HG03432 (cell line): ENCODE measurements at regions not wholly inside any gene's neighbourhood (a gene's known extent, or its start where the extent isn't known, plus 50 kb on each side); places are given as distances from the start of the nearest gene placed in this dataset.

ENCODE experiments used
- ATAC-seq: cut with Tn5 transposase; IDR thresholded peaks from one replicate; pipeline ENCODE4 v1.9.1; 2021; ENCODE audit warnings: mild to moderate bottlenecking, moderate library complexity; ENCODE audit not compliant: unreplicated experiment

DNA sequence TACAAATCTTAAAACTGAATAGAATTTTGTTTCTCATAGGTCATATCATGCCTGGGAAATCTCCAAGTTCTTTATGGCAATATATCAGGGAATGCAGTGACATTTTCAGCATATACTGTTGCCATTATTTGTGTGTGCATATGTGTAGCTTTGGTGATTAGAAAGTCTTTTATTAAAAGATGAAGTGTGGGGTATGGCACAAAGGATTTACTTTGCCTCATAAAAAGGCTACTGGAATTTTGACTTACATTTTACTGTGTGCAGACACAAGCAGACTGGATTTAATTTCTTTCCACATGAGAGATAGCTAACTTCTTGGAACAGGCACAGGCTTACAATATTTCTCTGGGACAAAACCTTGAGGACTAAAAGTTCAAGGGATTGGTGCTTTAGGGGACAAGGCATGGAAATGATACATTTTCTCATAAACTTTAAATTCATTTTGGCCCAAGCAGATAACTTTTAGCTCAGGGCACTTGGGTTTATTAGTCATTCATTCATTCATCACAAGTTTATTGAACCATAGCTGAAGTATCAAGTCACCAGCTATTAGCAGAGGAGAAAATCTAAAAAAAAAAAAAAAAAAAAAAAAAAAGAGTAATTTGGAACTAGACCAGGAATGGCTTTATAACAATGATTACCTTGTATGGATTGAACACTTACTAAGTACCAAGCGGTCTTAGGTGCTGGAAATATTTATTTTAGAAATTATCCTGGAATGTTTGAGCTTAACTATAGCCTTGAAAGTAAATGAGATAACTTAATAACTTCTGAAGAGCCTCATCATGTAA, 191.5 kb downstream of the SLIT2 start:
- ATAC-seq, result no peak

DNA sequence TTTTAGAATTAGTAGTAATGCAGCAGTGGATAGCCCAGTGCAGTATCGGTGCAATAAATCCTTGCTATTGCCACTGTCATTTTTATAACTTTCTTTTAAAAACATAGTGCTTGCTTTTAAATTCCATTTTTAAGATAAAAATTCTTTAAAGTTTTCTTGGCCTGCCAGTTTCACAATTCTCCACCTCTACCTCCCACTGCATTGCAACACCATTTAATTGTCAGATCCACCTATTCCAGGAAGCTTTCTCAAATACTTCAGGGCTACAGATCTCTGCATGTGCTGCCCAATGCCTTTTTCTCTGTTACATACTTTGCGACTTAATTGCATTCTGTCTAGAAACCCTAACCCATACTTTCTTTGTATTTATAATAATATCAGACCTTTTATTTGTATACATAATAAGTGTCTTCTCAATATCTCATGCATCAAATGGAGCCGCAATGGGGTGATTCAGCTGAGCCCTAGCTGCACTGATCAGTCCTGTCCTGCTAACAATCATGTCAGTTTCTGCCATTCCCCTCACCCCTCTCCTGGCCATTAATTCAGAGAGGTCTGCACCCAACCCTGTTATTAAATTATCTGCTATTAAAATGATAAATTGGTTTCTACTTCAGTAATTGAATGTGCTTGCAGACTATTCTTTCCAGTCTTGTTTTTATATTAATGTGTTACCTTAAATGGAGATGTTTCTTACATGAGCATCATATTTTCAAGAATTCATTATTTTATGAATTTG, 193.1 kb downstream of the SLIT2 start:
- no peak for ATAC-seq

GRCh38 chr4:20445933-20446723, 194.4 kb downstream of the SLIT2 start:
- ATAC-seq, result no peak

DNA sequence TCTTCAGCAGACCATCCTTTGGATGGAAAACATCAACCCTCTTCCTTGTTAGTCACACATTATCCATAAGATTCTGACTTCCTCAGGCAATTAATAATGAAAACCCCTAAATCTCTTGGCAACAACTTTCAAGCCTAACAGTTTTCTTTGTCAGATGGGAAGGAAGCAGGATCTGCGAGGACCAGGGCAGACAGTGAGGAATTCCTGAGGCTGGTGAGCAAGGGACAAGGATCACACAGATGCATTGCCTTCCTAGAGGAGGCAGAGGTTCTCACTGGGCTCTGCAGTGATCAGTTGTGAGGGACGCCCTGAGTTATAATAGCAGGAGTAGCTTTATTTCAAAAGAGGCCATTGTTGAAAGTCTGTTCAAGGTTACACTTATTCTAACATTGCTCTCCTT, 195.4 kb downstream of the SLIT2 start:
- ATAC-seq, result no peak

DNA sequence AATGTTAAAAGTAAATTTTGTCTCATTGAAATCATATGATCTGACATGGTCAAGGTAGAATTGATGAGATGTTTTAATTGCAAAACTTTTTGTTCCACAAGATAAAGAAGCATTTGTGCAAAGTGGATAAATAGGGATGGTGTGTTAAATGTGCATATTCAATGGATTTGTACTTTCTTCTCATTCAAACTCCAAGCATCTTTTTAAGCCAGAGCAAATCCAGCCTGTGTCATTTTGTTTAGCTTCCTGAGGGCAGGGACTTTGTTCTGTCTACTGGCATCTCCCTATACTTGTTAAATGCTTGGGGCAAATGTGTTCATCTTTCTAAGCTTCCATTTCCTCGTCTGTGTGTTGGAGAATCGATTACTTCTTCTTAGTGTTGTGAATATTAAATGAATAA, 200.3 kb downstream of the SLIT2 start:
- no peak for ATAC-seq

DNA sequence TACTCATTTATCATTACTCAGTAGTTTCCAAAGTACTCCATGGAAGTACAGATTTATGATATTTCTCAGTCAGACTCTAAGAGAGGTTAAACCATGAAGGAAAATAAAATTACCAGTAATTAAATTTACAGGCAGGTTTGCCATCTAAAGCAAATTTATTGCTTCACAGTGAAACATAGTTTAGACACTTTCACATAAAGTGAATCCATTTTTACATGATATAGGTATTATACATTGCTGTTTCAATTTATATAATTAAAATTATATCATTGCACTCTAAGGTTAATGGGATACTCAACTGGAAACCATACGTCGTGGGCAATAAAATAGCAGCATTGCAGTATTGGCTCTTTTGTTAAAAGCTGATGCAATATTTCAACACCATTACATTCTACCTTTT, 202.8 kb downstream of the SLIT2 start:
- no peak for ATAC-seq

DNA sequence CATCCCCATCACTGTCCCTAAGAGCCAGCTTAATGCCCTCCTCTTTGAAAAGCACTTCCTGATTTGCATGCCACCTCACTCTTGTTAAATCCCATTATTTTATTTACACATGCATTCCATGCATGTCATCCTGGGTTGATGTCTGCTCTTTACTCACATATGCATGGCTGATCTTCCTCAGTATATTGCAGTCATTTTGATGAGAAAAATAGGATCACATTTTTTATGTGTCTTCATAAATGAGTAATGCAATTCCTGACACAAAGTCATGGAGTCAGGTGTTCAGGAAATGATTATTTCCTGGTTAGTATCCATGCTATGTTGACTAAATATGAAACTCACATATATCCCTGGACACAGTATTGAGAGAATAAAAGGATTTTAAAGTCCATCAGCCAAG, 204.7 kb downstream of the SLIT2 start:
- no peak for ATAC-seq

DNA sequence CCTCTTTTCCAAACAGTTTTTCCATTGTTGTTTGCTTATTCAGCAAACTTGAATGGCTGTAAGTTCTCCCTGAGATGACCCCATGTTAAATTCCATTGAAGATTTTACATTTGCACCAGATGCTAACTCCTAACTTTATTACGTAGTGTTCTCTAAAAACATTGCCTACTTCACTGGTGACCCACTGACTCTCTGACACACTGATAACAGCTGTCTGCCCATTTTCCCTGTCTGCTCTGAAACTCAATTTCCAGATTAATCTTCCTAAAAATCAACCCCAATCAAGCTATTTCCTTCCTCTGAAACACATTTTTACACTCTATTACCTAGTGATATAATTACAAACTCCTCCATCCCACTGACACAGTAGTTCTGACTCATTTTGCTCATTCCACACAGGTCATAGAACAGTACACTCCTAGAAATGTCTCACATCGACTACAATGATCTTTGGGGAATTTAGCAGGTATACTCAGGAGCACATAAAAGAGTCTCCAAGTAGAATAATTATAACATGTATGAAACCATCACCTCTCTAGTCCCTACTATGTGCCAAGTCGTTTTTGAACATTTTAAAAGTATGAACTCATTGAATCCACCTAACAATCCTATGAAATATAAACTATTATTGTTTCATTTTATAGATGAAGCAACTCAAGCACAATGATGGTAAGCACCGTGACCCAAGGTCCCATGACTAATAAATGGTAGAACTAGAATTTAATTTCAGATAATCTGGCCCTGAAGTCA, 210.9 kb downstream of the SLIT2 start:
- ATAC-seq, result no peak

DNA sequence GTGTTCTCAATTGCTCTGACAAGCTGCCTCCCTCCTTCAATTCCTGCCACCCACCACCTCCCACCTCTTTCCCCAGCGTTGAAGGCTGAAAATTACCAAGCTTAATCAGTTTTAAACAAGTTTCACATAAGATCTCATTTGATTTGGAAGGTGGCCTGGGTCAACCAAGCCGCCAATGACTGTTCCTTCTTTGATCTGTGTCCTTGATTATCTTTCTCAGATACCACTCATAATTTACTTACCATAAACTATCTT, 211.4 kb downstream of the SLIT2 start:
- ATAC-seq, result no peak

DNA sequence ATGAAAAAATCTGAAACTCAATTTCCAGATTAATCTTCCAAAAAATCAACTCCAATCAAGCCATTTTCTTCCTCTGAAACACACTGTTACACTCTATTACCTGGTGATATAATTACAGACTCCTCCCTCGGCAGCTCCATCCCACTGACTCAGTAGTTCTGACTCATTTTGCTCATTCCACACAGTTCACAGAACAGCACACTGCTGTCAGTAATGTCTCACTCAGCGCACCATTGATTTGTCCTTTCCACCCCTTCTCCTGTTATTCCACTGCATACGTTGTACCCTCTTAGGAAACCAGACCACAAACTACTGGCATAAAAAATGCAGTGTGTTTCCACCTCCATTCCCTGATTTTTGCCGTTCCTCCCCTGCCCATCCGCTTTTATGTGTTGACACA, 212.7 kb downstream of the SLIT2 start:
- ATAC-seq, result no peak

- ATAC-seq, result no peak
Measured at GRCh38 chr4:20474119-20474518, 222.4 kb downstream of the SLIT2 start.

DNA sequence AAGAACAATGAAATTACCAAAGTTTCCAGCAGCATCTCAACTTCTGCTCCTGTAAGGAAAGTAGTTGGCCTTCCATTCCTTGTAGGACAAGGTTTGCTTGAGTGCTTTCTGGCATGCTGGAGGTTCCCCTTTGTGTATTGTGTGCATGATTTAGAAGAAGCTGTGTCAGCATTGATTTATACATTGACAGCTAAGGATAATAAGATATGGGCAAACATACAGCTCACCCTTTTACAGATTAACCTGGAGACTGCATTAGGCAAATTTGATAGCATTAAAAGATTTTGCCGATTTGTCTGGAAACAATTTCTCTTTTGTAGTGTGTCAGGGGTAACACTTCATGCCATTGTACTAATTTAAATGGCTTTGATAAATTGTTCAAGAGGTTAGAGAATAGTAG, 221.8 kb upstream of the PACRGL start:
- no peak for ATAC-seq

GRCh38 chr4:20480165-20480947, 219.9 kb upstream of the PACRGL start:
- no peak for ATAC-seq

DNA sequence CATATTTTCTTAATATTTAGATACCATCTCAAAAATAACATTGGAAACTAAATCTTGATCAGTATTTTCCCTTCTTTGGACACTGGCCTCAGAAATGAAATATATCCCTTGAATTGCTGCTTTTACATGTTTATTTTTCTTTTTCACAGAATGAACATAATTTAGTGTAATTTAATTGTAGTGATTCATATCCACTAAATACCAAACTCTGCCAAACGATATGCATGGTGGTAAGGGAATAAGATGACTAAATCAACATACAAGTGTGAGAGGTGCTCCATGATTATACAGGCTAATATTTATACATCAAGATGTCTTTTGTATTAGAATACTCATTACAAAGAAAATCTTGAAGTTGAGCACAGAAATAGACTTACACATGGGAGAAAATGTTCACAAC, 216.8 kb upstream of the PACRGL start:
- ATAC-seq, result no peak

GRCh38 chr4:20486433-20486832, 213.8 kb upstream of the PACRGL start:
- no peak for ATAC-seq

DNA sequence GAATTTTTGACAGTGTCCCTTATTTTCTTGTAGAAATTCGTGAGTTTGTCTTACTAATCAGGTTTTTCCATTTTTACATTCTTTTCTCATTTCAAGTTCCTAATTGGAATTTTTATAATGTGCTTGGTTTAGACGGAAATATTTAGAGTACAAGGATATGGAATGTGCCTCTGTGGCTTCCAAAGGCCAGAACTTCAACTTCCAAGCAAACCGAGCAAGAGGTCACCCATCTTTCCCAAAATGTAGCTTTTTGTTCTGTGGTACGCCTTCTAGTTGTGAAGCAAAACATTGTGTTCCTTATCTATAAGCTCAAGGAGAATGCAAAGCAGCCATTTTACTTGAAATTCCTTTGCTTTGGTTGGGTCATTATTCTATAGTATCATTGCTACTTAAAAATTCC, 212.8 kb upstream of the PACRGL start:
- no peak for ATAC-seq

DNA sequence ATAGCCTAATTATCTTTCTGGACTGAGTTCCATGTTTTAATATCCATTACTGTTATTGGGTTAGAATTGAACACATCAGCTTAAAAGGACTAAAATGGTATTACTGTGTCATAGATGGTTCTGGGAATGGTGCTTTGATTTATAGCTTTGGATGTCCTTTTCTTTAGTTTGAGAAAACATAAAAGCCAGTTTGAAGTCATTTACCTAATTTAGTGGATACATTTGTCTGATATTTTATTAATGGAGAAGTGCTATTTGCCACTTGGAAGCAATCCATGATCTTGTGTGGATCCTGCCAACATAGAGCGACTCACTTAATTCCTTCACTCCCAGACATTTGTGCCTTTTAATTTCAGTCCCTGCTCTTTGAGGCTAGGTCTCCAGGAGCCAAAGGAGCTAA, 212.4 kb upstream of the PACRGL start:
- ATAC-seq, result no peak

DNA sequence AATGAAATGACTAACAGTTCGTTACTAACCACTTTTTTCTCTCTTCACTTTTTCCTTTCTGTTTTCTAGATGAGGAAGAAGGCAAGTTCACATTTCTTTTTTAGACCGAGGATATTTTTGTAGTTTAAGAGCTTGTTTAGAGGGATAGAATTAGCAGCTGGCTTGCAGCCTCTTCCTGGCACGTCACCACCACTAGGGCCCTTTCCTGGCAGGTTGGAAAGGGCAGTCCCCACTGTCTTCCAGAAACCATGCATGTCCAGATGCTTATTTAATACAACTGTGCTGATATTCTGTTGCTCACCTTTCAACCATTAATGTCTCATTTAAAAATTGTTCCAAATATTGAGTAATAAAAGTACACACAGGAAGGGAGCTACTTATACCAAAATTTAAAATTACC, 209.5 kb upstream of the PACRGL start:
- no peak for ATAC-seq

DNA sequence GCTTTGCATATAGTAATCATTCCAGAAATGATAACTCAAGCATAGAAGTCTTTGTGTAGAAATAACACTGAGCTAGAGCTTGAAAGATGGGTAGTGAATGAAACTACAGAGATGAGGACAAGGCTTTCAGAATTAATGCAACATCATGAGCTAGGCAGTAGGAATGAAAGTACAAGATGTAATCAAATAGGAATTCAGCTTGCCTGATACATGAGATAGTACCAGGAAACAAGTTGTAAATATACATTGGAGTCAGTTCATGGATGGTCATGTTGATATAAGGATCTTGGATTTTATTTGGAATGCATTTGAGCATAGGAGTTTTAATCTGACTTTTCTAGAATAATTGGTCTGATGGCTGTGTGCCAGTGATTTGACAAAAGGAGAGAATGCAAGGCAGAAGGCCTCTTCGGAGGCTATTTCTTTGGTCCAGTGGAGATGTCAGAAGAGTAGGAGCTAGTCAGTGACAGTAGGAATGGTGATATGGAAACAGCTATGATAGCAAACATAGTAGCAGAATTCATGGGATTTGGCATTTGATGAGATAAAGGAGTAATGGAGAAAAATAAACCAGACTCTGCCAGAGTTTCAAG, 206.4 kb upstream of the PACRGL start:
- ATAC-seq, result no peak

GRCh38 chr4:20496068-20496467, 204.2 kb upstream of the PACRGL start:
- ATAC-seq, result no peak
